Calu3 (cell line): ENCODE measurements at regions not wholly inside any gene's neighbourhood (a gene's known extent, or its start where the extent isn't known, plus 50 kb on each side); places are given as distances from the start of the nearest gene placed in this dataset.

Experiments
- BruUV-seq: library from RNA; stranded (reverse); fragments of 400-500 nt; replicated peaks from 2 replicates; lab custom pipeline; 2021; lab: Mats Ljungman, UMichigan
- CTCF ChIA-PET: fragments of 300-600 bp; sonication (Branson Sonifier 250); formaldehyde crosslinking; loops from one replicate; lab custom pipeline; 2022; ENCODE audit warnings: antibody characterized with exemption; lab: Charles Lee
- DNase-seq: peaks from one replicate; pipeline ENCODE4 v3.0.0; 2022
- H3K27ac Mint-ChIP-seq: one replicate; pipeline ENCODE4 v1.8.0; 2022; ENCODE audit warnings: mixed read lengths; ENCODE audit not compliant: unreplicated experiment
- H3K27me3 Mint-ChIP-seq: one replicate; pipeline ENCODE4 v1.8.0; 2022; ENCODE audit warnings: mixed read lengths; ENCODE audit not compliant: unreplicated experiment
- H3K36me3 Mint-ChIP-seq: one replicate; pipeline ENCODE4 v1.8.0; 2022; ENCODE audit warnings: mild to moderate bottlenecking, moderate library complexity, mixed read lengths; ENCODE audit not compliant: insufficient read depth, unreplicated experiment
- H3K4me1 Mint-ChIP-seq: one replicate; pipeline ENCODE4 v1.8.0; 2022; ENCODE audit warnings: mild to moderate bottlenecking, low read depth, mixed read lengths; ENCODE audit not compliant: unreplicated experiment
- H3K4me3 Mint-ChIP-seq: one replicate; pipeline ENCODE4 v1.8.0; 2022; ENCODE audit warnings: mild to moderate bottlenecking, low read depth, moderate library complexity, mixed read lengths; ENCODE audit not compliant: unreplicated experiment
- H3K9me3 Mint-ChIP-seq: one replicate; pipeline ENCODE4 v1.8.0; 2022; ENCODE audit warnings: low read depth, mixed read lengths; ENCODE audit not compliant: unreplicated experiment
- CTCF ChIP-seq: fragments of 200-600 bp; IDR thresholded peaks from one replicate; pipeline ENCODE4 v1.8.0; 2022; ENCODE audit warnings: antibody characterized with exemption; ENCODE audit not compliant: unreplicated experiment
- intact Hi-C: fragments of 100-400 bp; cut with micrococcal nuclease; formaldehyde crosslinking; loops from one replicate; pipeline ENCODE4 v1.10.0; 2022; ENCODE audit not compliant: unreplicated experiment

GRCh38 chr6:2388554-2389324 is 143.3 kb upstream of the GMDS start:
- intact Hi-C loops = no loop called here
- H3K4me1 Mint-ChIP-seq = no peaks in the 10 kb centered on the region
- no peaks in the 10 kb centered on the region for H3K27me3 Mint-ChIP-seq
- no peak overlapping the region for H3K27ac Mint-ChIP-seq
- BruUV-seq = no TSS peak
- no peak overlapping the region for H3K4me3 Mint-ChIP-seq
- CTCF ChIA-PET = no interaction called here
- H3K9me3 Mint-ChIP-seq = no peaks in the 10 kb centered on the region
- TF ChIP-seq CTCF = no peak
- no peak for DNase-seq
- H3K36me3 Mint-ChIP-seq = no peaks in the 10 kb centered on the region

GRCh38 chr6:2387445-2387844 is 142.0 kb upstream of the GMDS start:
- no peak for TF ChIP-seq CTCF
- CTCF ChIA-PET = no interaction called here
- Mint-ChIP-seq H3K4me1 (no peaks in the 10 kb centered on the region), H3K27ac (no peak overlapping the region), H3K9me3 (no peaks in the 10 kb centered on the region), H3K36me3 (no peaks in the 10 kb centered on the region), H3K4me3 (no peak overlapping the region), H3K27me3 (no peaks in the 10 kb centered on the region)
- no peak for DNase-seq
- BruUV-seq = no TSS peak
- intact Hi-C loops = no loop called here

- BruUV-seq = no TSS peak
- CTCF ChIA-PET = no interaction called here
- Mint-ChIP-seq H3K9me3 (no peaks in the 10 kb centered on the region), H3K4me3 (no peak overlapping the region), H3K36me3 (no peaks in the 10 kb centered on the region), H3K27ac (no peak overlapping the region), H3K4me1 (no peaks in the 10 kb centered on the region), H3K27me3 (no peaks in the 10 kb centered on the region)
- intact Hi-C loops = no loop called here
- no peak for DNase-seq
- TF ChIP-seq CTCF = no peak
Observed at GRCh38 chr6:2385471-2385983, 140.1 kb upstream of the GMDS start.

GRCh38 chr6:2384528-2384927 is 139.1 kb upstream of the GMDS start:
- intact Hi-C loops = no loop called here
- Mint-ChIP-seq H3K27me3 (no peaks in the 10 kb centered on the region), H3K27ac (no peak overlapping the region), H3K4me3 (no peak overlapping the region), H3K9me3 (no peaks in the 10 kb centered on the region), H3K36me3 (no peaks in the 10 kb centered on the region), H3K4me1 (no peaks in the 10 kb centered on the region)
- BruUV-seq = no TSS peak
- TF ChIP-seq CTCF = no peak
- CTCF ChIA-PET = interaction anchor here (0.7 kb wide), 1 partner anchor 193 kb away, joined by 3 read pairs; no protein-coding TSS in a partner anchor
- no peak for DNase-seq
